Adrenal gland (tissue), 5 donors: ENCODE measurements at regions not wholly inside any gene's neighbourhood (a gene's known extent, or its start where the extent isn't known, plus 50 kb on each side); places are given as distances from the start of the nearest gene placed in this dataset.

Experiments used
- POLR2A ChIP-seq, 2 donors: fragments of 450-650 bp; IDR thresholded peaks; one replicate each; pipeline ENCODE4 v1.6.1; 2017; ENCODE audit warnings: antibody characterized with exemption in 2 of 2, mild to moderate bottlenecking in 2 of 2, moderate library complexity in 1 of 2
- TF ChIP-seq, protein P1 (sequence below), 6 experiments: fragments of 450-650 bp in 4 of 6; fragments of 200-600 bp in 2 of 6; sonication (generic) in 1 of 6; IDR thresholded peaks; 1 replicate in 5 of 6; 2 replicates in 1 of 6; pipeline versions ENCODE4 v1.5.1 to v1.8.0; 2016 to 2021; ENCODE audit warnings: antibody characterized with exemption in 6 of 6, mild to moderate bottlenecking in 2 of 6, moderate library complexity in 1 of 6
- donor health status: DM: no; HTN: no; CAD: no.

- no peak for TF ChIP-seq POLR2A (IDR thresholded peaks at IDR 0.05)
- TF ChIP-seq, protein P1, sequence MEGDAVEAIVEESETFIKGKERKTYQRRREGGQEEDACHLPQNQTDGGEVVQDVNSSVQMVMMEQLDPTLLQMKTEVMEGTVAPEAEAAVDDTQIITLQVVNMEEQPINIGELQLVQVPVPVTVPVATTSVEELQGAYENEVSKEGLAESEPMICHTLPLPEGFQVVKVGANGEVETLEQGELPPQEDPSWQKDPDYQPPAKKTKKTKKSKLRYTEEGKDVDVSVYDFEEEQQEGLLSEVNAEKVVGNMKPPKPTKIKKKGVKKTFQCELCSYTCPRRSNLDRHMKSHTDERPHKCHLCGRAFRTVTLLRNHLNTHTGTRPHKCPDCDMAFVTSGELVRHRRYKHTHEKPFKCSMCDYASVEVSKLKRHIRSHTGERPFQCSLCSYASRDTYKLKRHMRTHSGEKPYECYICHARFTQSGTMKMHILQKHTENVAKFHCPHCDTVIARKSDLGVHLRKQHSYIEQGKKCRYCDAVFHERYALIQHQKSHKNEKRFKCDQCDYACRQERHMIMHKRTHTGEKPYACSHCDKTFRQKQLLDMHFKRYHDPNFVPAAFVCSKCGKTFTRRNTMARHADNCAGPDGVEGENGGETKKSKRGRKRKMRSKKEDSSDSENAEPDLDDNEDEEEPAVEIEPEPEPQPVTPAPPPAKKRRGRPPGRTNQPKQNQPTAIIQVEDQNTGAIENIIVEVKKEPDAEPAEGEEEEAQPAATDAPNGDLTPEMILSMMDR (IDR thresholded peaks at IDR 0.05) = no peak
Observed at GRCh38 chr10:32144817-32145688, 88.8 kb upstream of the KIF5B start.
